GM23338 (cell line): ENCODE measurements at regions not wholly inside any gene's neighbourhood (a gene's known extent, or its start where the extent isn't known, plus 50 kb on each side); places are given as distances from the start of the nearest gene placed in this dataset.

ENCODE experiments used
- CREB1 ChIP-seq: fragments of 250-450 bp; sonication (Bioruptor Pico); IDR thresholded peaks from 2 replicates; pipeline ENCODE4 v1.5.0; 2020; ENCODE audit warnings: low read depth, mild to moderate bottlenecking, moderate library complexity
- ETS1 ChIP-seq: IDR thresholded peaks from 2 replicates; pipeline ENCODE4 v1.6.1; 2016; ENCODE audit warnings: antibody characterized with exemption
- EZH2 ChIP-seq: fragments of 200-600 bp; sonication (generic); IDR thresholded peaks from one replicate; pipeline ENCODE4 v1.8.0; 2017; ENCODE audit warnings: antibody characterized with exemption, mild to moderate bottlenecking, low read depth; ENCODE audit not compliant: unreplicated experiment
- EZH2phosphoT487 ChIP-seq: fragments of 200-600 bp; sonication (generic); IDR thresholded peaks from one replicate; pipeline ENCODE4 v1.8.1; 2018; ENCODE audit warnings: antibody characterized with exemption; ENCODE audit not compliant: unreplicated experiment
- JUNB ChIP-seq: IDR thresholded peaks from one replicate; pipeline ENCODE4 v1.6.1; 2016; ENCODE audit warnings: antibody characterized with exemption; ENCODE audit not compliant: unreplicated experiment
- NANOG ChIP-seq: IDR thresholded peaks from 2 replicates; pipeline ENCODE4 v1.6.1; 2016; ENCODE audit warnings: antibody characterized with exemption, borderline replicate concordance
- POLR2AphosphoS5 ChIP-seq: IDR thresholded peaks from 2 replicates; pipeline ENCODE4 v1.6.1; 2016; ENCODE audit warnings: antibody characterized with exemption, low read depth
- REST ChIP-seq: IDR thresholded peaks from one replicate; pipeline ENCODE4 v1.6.1; 2018; ENCODE audit warnings: antibody characterized with exemption; ENCODE audit not compliant: unreplicated experiment
- STAT1 ChIP-seq: IDR thresholded peaks from one replicate; pipeline ENCODE4 v1.6.1; 2016; ENCODE audit warnings: antibody characterized with exemption; ENCODE audit not compliant: unreplicated experiment
- ZNF331 ChIP-seq: fragments of 250-450 bp; sonication (Bioruptor Pico); IDR thresholded peaks from 2 replicates; pipeline ENCODE4 v1.5.0; 2020; ENCODE audit warnings: low read depth, mild to moderate bottlenecking, moderate library complexity
- TF ChIP-seq, protein P1 (sequence below), 2 experiments: fragments of 200-600 bp in 1 of 2; sonication (generic) in 1 of 2; conservative IDR thresholded peaks; 2 replicates each; pipeline versions ENCODE4 v1.5.1 to v1.6.1; 2016 to 2017; ENCODE audit warnings: antibody characterized with exemption in 2 of 2, low read depth in 2 of 2, mild to moderate bottlenecking in 2 of 2, moderate library complexity in 1 of 2

GRCh38 chr6:19452495-19452894 is 384.7 kb upstream of the ID4 start:
- TF ChIP-seq, protein P1, sequence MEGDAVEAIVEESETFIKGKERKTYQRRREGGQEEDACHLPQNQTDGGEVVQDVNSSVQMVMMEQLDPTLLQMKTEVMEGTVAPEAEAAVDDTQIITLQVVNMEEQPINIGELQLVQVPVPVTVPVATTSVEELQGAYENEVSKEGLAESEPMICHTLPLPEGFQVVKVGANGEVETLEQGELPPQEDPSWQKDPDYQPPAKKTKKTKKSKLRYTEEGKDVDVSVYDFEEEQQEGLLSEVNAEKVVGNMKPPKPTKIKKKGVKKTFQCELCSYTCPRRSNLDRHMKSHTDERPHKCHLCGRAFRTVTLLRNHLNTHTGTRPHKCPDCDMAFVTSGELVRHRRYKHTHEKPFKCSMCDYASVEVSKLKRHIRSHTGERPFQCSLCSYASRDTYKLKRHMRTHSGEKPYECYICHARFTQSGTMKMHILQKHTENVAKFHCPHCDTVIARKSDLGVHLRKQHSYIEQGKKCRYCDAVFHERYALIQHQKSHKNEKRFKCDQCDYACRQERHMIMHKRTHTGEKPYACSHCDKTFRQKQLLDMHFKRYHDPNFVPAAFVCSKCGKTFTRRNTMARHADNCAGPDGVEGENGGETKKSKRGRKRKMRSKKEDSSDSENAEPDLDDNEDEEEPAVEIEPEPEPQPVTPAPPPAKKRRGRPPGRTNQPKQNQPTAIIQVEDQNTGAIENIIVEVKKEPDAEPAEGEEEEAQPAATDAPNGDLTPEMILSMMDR (conservative IDR thresholded peaks at IDR 0.05; ENCODE audit: low read depth in 2 of 2), result peak; percentile 32 to 51; a peak in 2 of 4 replicates
- TF ChIP-seq POLR2AphosphoS5, result no peak
- TF ChIP-seq JUNB, result no peak
- no peak for TF ChIP-seq EZH2
- no peak for TF ChIP-seq EZH2phosphoT487
- TF ChIP-seq REST, result no peak
- TF ChIP-seq ETS1, result no peak
- TF ChIP-seq CREB1 (CRISPR knock-in tag), result no peak
- TF ChIP-seq ZNF331 (CRISPR knock-in tag), result no peak
- TF ChIP-seq NANOG, result no peak
- TF ChIP-seq STAT1, result no peak
